ENCODE measurements at regions not wholly inside any gene's neighbourhood (a gene's known extent, or its start where the extent isn't known, plus 50 kb on each side); places are given as distances from the start of the nearest gene placed in this dataset.
"Not testable (repeated sequence)": the region's sequence is repeated elsewhere in the genome, so short reads cannot be mapped to it uniquely, and the experiment has no call there.

GRCh38 chr9:40592406-40592805 is 536.1 kb downstream of the FOXD4L6 start:
- intact Hi-C loops (cut with micrococcal nuclease); H3K27me3 Mint-ChIP-seq (ENCODE audit: insufficient read depth); H3K4me1 Mint-ChIP-seq (ENCODE audit: low read depth); H3K36me3 Mint-ChIP-seq (ENCODE audit: low read depth); H3K4me3 Mint-ChIP-seq; H3K27ac Mint-ChIP-seq; DNase-seq (ENCODE audit: low spot score); H3K9me3 Mint-ChIP-seq: not testable (repeated sequence)

DNA sequence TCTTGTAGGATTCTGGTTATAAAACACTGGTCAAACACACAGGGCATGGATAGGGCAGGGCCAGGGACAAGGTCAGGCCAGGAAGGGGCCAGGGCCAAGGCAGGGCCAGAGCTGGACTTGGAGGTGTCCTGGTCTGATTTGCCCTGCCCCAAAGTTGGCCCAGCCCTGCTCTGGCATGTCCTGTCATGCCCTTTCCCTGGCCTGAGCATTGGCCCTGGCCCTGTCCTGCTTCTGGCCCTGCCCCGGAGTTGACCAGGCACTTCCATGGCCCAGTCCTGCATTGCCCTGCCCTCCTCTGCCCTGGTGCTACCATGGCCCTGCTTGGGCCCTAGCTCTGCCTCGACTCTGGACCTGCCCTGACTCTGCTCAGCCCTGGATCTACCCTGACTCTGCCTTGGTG is 536.6 kb downstream of the FOXD4L6 start:
- H3K36me3 Mint-ChIP-seq (ENCODE audit: low read depth); H3K27ac Mint-ChIP-seq; intact Hi-C loops (cut with micrococcal nuclease); H3K27me3 Mint-ChIP-seq (ENCODE audit: insufficient read depth); H3K4me1 Mint-ChIP-seq (ENCODE audit: low read depth); H3K9me3 Mint-ChIP-seq; DNase-seq (ENCODE audit: low spot score); H3K4me3 Mint-ChIP-seq: not testable (repeated sequence)

- H3K27ac Mint-ChIP-seq: not testable (repeated sequence)
Measured at GRCh38 chr9:40587475-40588195, 540.8 kb downstream of the FOXD4L6 start.

GRCh38 chr9:40584039-40584438 is 544.4 kb downstream of the FOXD4L6 start:
- H3K27ac Mint-ChIP-seq; H3K36me3 Mint-ChIP-seq (ENCODE audit: low read depth); H3K27me3 Mint-ChIP-seq (ENCODE audit: insufficient read depth); H3K4me1 Mint-ChIP-seq (ENCODE audit: low read depth); H3K9me3 Mint-ChIP-seq; DNase-seq (ENCODE audit: low spot score); H3K4me3 Mint-ChIP-seq; intact Hi-C loops (cut with micrococcal nuclease): not testable (repeated sequence)

More at GRCh38 chr9:40587475-40588195, 540.8 kb downstream of the FOXD4L6 start:
- H3K27me3 Mint-ChIP-seq (ENCODE audit: insufficient read depth); intact Hi-C loops (cut with micrococcal nuclease); DNase-seq (ENCODE audit: low spot score); H3K36me3 Mint-ChIP-seq (ENCODE audit: low read depth); H3K9me3 Mint-ChIP-seq; H3K4me3 Mint-ChIP-seq; H3K4me1 Mint-ChIP-seq (ENCODE audit: low read depth): not testable (repeated sequence)

DNA sequence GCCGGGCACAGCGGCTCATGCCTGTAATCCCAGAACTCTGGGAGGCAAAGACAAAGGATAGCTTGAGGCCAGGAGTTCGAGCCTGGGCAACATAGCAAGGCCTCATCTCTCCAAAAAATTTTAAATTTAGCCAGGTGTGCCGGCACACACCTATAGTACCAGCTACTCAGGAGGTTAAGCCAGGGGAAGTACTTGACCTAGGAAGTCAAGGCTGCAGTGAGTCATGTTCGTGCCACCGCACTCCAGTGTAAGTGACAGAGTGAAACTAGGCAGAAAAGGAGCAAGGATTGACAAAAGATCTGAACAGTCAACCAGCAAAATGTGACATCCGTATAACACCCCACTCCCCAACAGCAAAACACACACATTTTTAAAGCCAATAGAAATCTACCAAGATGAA is 545.3 kb downstream of the FOXD4L6 start:
- H3K27me3 Mint-ChIP-seq (ENCODE audit: insufficient read depth); H3K36me3 Mint-ChIP-seq (ENCODE audit: low read depth); intact Hi-C loops (cut with micrococcal nuclease); H3K4me1 Mint-ChIP-seq (ENCODE audit: low read depth); H3K9me3 Mint-ChIP-seq; H3K27ac Mint-ChIP-seq; DNase-seq (ENCODE audit: low spot score): not testable (repeated sequence)
- H3K4me3 Mint-ChIP-seq: peak overlapping the region; percentile 69

DNA sequence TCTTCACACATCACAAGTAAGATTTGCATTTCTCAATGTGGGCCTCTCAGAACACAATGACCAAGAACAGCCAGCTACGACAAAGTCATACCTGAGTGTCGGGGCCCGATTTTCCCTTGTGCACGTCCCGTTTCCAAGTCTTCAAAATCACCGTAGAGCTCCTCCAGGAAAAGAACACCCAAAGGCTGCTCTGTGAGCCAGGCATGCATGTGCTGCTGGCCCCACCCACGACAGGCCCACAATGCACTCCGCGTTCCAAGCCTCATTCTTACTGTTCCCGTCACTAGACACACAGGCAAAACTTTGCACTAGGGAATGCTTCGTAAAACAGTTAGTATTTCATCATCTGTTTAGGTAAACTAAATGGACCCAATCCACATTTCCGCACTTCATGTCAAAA is 549.6 kb downstream of the FOXD4L6 start:
- H3K9me3 Mint-ChIP-seq; intact Hi-C loops (cut with micrococcal nuclease); H3K27ac Mint-ChIP-seq; H3K36me3 Mint-ChIP-seq (ENCODE audit: low read depth); H3K4me3 Mint-ChIP-seq; H3K27me3 Mint-ChIP-seq (ENCODE audit: insufficient read depth); H3K4me1 Mint-ChIP-seq (ENCODE audit: low read depth); DNase-seq (ENCODE audit: low spot score): not testable (repeated sequence)

Measured in activated T-helper 1 cell treated with anti-CD3 and anti-CD28 coated beads, Interleukin-12 subunit alpha, Interleukin-12 subunit beta, Interleukin-2, Interleukin-4 antibody, amounts not matched to agents 30 ng/mL and 10 ng/mL and 1 ng/mL, durations not matched to agents 14 hours and 24 hours and 36 hours (primary cell).